Neuron (in vitro differentiated cells): ENCODE measurements at regions not wholly inside any gene's neighbourhood (a gene's known extent, or its start where the extent isn't known, plus 50 kb on each side); places are given as distances from the start of the nearest gene placed in this dataset.

ENCODE experiments used
- H2AFZ ChIP-seq: one replicate; pipeline ENCODE4 v1.6.1; 2013; ENCODE audit warnings: low read depth, mild to moderate bottlenecking, inconsistent platforms, low read length, moderate library complexity
- H3K27me3 ChIP-seq: one replicate; pipeline ENCODE4 v1.6.1; 2013; ENCODE audit warnings: low read length; ENCODE audit not compliant: insufficient read depth
- H3K36me3 ChIP-seq: one replicate; pipeline ENCODE4 v1.6.1; 2013; ENCODE audit warnings: low read length; ENCODE audit not compliant: insufficient read depth
- H3K4me1 ChIP-seq: one replicate; pipeline ENCODE4 v1.6.1; 2013; ENCODE audit warnings: low read length; ENCODE audit not compliant: insufficient read depth
- H3K4me3 ChIP-seq: 2 replicates; pipeline ENCODE4 v1.5.1; 2013; ENCODE audit warnings: mild to moderate bottlenecking, low read length, moderate library complexity
- H3K9me3 ChIP-seq: one replicate; pipeline ENCODE4 v1.6.1; 2013; ENCODE audit warnings: low read length

- Histone ChIP-seq H3K36me3 (no peaks in the 10 kb centered on the region), H3K4me1 (no peaks in the 10 kb centered on the region), H3K9me3 (no peaks in the 10 kb centered on the region), H3K4me3 (no peak overlapping the region), H2AFZ (no peak overlapping the region), H3K27me3 (no peaks in the 10 kb centered on the region)
Observed at GRCh38 chr2:37425408-37425807, 81.0 kb downstream of the QPCT start.

- H3K4me1 ChIP-seq, result no peaks in the 10 kb centered on the region
- H2AFZ ChIP-seq, result no peak overlapping the region
- H3K36me3 ChIP-seq, result no peaks in the 10 kb centered on the region
- no peak overlapping the region for H3K4me3 ChIP-seq
- H3K27me3 ChIP-seq, result no peaks in the 10 kb centered on the region
- H3K9me3 ChIP-seq, result no peaks in the 10 kb centered on the region
Observed at GRCh38 chr2:37427241-37427640, 82.8 kb downstream of the QPCT start.

GRCh38 chr2:37436323-37436722 lies 91.9 kb downstream of the QPCT start:
- no peak overlapping the region for H2AFZ ChIP-seq
- no peaks in the 10 kb centered on the region for H3K9me3 ChIP-seq
- H3K4me1 ChIP-seq, result no peaks in the 10 kb centered on the region
- H3K36me3 ChIP-seq, result no peaks in the 10 kb centered on the region
- no peak overlapping the region for H3K4me3 ChIP-seq
- H3K27me3 ChIP-seq, result no peaks in the 10 kb centered on the region

- no peak overlapping the region for H3K4me3 ChIP-seq
- no peaks in the 10 kb centered on the region for H3K4me1 ChIP-seq
- no peaks in the 10 kb centered on the region for H3K9me3 ChIP-seq
- H3K27me3 ChIP-seq, result no peaks in the 10 kb centered on the region
- no peaks in the 10 kb centered on the region for H3K36me3 ChIP-seq
- no peak overlapping the region for H2AFZ ChIP-seq
Observed at GRCh38 chr2:37439131-37439642, 94.8 kb downstream of the QPCT start.

GRCh38 chr2:37441055-37441454 lies 96.6 kb downstream of the QPCT start:
- Histone ChIP-seq H3K36me3 (no peaks in the 10 kb centered on the region), H3K4me1 (no peaks in the 10 kb centered on the region), H3K9me3 (no peaks in the 10 kb centered on the region), H3K27me3 (no peaks in the 10 kb centered on the region), H2AFZ (no peak overlapping the region), H3K4me3 (no peak overlapping the region)

- Histone ChIP-seq H3K4me1 (no peaks in the 10 kb centered on the region), H3K27me3 (no peaks in the 10 kb centered on the region), H3K36me3 (no peaks in the 10 kb centered on the region), H3K9me3 (no peaks in the 10 kb centered on the region), H3K4me3 (no peak overlapping the region), H2AFZ (no peak overlapping the region)
Observed at GRCh38 chr2:37443082-37443481, 98.7 kb downstream of the QPCT start.

GRCh38 chr2:37447446-37447845 lies 103.0 kb downstream of the QPCT start:
- Histone ChIP-seq H3K36me3 (no peaks in the 10 kb centered on the region), H3K4me1 (no peaks in the 10 kb centered on the region), H2AFZ (no peak overlapping the region), H3K9me3 (no peaks in the 10 kb centered on the region), H3K4me3 (no peak overlapping the region), H3K27me3 (no peaks in the 10 kb centered on the region)

GRCh38 chr2:37448342-37449120 lies 104.1 kb downstream of the QPCT start:
- no peaks in the 10 kb centered on the region for H3K4me1 ChIP-seq
- no peak overlapping the region for H2AFZ ChIP-seq
- H3K27me3 ChIP-seq, result no peaks in the 10 kb centered on the region
- no peaks in the 10 kb centered on the region for H3K9me3 ChIP-seq
- H3K36me3 ChIP-seq, result no peaks in the 10 kb centered on the region
- H3K4me3 ChIP-seq, result no peak overlapping the region

GRCh38 chr2:37449761-37450296 lies 105.4 kb downstream of the QPCT start:
- H3K36me3 ChIP-seq, result no peaks in the 10 kb centered on the region
- H3K4me3 ChIP-seq, result no peak overlapping the region
- H2AFZ ChIP-seq, result no peak overlapping the region
- no peaks in the 10 kb centered on the region for H3K27me3 ChIP-seq
- H3K9me3 ChIP-seq, result no peaks in the 10 kb centered on the region
- no peaks in the 10 kb centered on the region for H3K4me1 ChIP-seq

GRCh38 chr2:37453027-37453426 lies 108.6 kb downstream of the QPCT start:
- Histone ChIP-seq H3K4me1 (no peaks in the 10 kb centered on the region), H2AFZ (no peak overlapping the region), H3K27me3 (no peaks in the 10 kb centered on the region), H3K4me3 (no peak overlapping the region), H3K36me3 (no peaks in the 10 kb centered on the region), H3K9me3 (no peaks in the 10 kb centered on the region)

- H3K36me3 ChIP-seq, result no peaks in the 10 kb centered on the region
- H3K27me3 ChIP-seq, result no peaks in the 10 kb centered on the region
- no peaks in the 10 kb centered on the region for H3K4me1 ChIP-seq
- no peak overlapping the region for H2AFZ ChIP-seq
- H3K9me3 ChIP-seq, result no peaks in the 10 kb centered on the region
- H3K4me3 ChIP-seq, result no peak overlapping the region
Observed at GRCh38 chr2:37454851-37455762, 110.7 kb downstream of the QPCT start.

GRCh38 chr2:37456479-37456878 lies 112.0 kb downstream of the QPCT start:
- H3K36me3 ChIP-seq, result no peaks in the 10 kb centered on the region
- no peaks in the 10 kb centered on the region for H3K9me3 ChIP-seq
- H3K27me3 ChIP-seq, result no peaks in the 10 kb centered on the region
- no peak overlapping the region for H2AFZ ChIP-seq
- no peaks in the 10 kb centered on the region for H3K4me1 ChIP-seq
- H3K4me3 ChIP-seq, result no peak overlapping the region

- Histone ChIP-seq H3K9me3 (no peaks in the 10 kb centered on the region), H2AFZ (no peak overlapping the region), H3K36me3 (no peaks in the 10 kb centered on the region), H3K4me3 (no peak overlapping the region), H3K4me1 (no peaks in the 10 kb centered on the region), H3K27me3 (no peaks in the 10 kb centered on the region)
Observed at GRCh38 chr2:37457401-37457901, 113.0 kb downstream of the QPCT start.
